DMS 273 (cell line): ENCODE measurements at regions not wholly inside any gene's neighbourhood (a gene's known extent, or its start where the extent isn't known, plus 50 kb on each side); places are given as distances from the start of the nearest gene placed in this dataset.
"Not testable (repeated sequence)": the region's sequence is repeated elsewhere in the genome, so short reads cannot be mapped to it uniquely, and the experiment has no call there.

Experiments
- DNase-seq: peaks from one replicate; lab custom pipeline; 2025; ENCODE audit not compliant: unreplicated experiment; lab: John Stamatoyannopoulos, UW

DNA sequence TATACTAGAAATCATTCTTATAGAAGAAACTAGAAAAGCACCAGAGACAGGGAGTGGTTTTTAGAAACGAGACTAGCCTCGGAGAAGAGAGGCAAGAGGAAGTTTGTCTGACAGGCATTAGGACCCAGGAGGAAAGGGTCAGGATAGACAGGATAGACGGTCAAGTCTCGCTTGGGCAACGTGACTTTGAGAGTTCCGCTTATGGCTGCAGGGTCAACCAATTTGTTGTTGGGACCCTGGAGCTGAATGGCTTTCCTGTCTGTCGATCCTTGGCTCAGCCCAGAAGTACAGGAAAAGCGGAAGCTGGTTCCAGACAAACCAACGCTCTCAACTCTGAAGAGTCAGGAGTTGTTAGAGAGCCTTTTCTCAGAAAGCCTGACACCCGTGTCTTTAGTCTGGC, 191.2 kb downstream of the FZD1 start:
- no peak for DNase-seq

DNA sequence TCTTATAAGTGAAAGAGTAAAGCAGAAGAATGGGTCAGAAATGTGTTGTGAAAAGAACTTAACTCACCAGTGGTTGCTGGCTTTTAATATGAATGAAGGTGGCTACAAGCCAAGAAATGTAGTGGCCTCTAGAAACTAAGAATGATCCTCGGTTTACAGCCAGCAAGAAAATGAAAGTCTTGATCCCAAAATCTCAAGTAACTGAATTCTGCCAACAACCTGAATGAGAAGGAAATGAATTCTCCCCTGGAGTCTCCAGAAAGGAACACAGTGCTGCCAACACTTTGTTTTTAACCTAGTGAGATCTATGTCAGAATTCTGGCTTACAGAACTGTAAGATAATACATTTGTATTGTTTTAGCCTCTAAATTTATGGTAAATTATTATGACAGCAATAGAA, 193.0 kb downstream of the FZD1 start:
- DNase-seq, result no peak

DNA sequence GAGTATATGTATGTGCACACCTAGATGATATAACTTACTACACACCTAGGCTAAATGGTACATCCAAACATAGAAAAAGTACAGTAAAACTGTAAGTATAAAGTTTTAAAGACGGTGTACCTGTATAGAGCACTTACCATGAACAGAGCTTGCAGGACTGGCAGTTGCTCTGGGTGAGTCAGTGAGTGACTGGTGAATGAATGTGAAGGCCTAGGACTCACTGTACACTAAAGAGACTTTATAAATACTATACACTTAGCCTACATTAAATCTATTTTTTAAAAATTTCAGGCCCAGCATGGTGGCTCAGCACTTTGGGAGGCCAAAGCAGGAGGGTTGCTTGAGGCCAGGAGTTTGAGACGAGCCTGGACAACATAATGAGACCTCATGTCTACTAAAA, 195.3 kb downstream of the FZD1 start:
- DNase-seq, result no peak

DNA sequence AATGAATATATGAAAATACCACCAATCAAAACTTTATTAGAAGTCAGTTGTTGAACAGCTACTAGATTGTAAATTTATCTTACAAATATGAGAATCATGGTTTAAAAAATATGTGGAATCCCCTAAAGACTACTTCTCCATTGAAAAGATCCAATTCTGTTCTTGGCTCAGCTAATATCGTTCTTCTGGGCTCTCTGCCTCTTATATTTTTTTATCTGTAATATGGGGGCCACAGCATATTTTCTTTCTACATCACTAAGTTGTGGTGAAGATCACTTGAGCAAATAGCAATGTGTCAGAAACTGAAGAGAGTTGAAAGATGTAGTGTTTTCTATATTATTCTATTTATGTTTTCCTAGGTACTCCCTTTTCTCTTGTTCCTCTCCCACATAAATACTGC, 198.1 kb downstream of the FZD1 start:
- DNase-seq, result no peak

DNA sequence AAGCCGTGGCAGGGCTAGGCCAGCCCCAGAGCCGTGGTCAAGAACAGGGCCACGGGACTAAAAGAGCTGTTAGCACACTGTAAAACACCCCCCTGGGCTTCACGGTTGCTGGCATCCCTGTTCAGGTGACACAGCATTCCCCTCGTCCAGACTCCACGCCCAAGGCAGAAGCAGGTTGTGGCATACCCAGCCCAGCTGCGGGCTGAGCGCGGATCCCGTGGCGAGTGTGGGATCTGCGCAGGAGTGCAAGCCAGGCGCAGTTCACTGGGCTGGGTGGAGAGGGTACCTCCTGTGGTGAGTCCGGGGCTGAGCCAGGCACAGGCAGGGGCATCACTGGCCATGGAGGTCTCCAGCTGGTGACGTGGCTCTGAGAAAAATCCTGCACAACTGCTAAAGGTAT, 199.1 kb downstream of the FZD1 start:
- no peak for DNase-seq

DNA sequence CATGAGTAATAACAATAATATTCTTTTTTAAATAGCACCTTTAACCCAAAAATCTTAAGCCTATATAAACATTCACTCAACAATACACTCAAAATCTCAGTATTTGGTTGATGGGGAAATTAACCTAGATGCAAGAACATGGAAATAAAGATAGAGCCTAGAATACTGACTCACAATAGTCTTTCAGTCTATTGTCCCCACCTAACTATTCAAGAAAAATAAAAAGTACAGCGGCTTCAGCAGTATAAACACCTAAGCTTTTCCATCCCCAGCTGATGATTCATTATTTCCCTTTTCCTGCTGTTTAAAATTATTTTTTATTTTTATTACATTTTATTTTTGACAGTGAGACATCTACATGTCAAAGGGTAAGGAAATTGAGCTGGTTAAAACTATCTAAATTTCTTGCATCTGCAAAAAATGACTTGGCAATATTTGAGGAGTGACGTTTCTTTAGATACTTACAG, 201.4 kb downstream of the FZD1 start:
- DNase-seq, result no peak

DNA sequence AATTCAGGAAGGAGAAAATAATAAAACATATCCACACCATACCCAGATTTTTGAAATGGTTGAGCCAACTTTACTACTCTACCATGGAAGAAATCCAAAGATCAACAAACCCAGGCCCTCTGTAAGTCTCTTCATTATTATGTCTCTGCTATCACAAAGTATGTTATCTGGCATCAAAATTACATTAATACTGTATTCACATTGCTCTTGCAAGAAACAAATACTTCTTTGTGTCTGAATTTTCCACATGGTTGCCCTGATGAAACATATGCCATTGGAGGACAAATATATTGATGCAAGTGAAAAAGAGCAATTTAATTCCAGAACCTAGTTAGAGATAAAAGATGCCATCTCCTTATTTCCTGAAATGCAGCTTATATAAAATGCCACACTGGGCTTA, 204.0 kb downstream of the FZD1 start:
- DNase-seq, result no peak

DNA sequence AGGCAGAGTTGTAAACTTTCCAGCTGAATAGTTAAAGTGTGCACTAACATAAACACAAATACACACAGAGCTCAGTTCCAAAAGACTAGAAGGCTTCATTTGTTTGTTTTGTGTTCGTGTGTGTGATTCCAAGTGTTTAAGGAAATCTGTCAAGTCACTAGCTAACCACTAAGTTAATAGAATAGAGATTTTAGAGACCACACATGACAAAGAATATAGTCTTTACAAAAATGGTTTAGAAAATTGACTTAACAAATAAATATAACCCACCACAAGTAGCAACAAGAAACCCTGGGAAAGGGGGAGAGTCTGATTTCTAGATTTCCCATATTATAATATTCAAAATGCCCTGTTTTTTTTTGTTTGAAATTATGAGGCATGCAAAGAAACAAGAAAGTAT, 209.4 kb downstream of the FZD1 start:
- DNase-seq, result no peak

DNA sequence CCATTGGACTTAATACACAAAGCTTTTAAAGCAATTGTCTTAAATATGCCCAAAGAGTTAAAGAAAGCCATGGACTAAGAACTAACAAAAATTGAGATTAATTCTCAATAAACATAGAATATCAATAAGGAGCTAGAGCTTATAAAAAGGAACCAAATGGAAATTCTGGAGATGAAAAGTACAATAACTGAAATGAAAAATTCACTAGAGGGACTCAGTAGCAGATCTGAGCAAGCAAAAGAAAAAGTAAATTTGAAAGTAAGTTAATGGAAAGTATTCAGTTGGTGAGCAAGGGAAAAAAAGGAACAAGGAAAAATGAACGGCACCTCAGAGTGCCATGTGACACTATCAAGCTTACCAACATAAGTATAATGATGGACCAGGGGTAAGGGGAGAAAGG, 209.8 kb downstream of the FZD1 start:
- no peak for DNase-seq

DNA sequence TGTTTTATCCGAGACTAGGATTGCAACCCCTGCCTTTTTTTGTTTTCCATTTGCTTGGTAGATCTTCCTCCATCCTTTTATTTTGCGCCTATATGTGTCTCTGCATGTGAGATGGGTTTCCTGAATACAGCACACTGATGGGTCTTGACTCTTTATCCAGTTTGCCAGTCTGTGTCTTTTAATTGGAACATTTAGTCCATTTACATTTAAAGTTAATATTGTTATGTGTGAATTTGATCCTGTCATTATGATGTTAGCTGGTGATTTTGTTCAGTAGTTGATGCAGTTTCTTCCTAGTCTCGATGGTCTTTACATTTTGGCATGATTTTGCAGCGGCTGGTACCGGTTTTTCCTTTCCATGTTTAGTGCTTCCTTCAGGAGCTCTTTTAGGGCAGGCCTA, 216.2 kb downstream of the FZD1 start:
- DNase-seq, result not testable (repeated sequence)

DNA sequence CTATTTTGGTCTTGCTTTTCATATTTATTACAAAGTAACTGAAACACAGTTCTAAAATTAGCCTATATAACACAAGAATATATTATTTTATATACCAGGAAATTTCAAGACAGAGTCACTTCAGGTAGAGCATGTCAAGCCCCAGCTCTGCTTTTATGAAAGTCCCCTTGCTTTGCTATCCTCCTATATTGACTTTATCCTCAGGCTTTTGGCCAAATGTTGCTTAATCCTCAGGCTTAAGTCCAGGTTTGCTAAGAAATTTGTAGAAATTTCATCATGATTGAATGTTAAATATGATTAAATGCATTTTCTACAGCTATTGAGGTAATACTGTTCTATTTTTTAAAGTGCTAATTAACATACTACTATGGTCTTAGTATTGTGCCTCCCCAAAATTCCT, 227.6 kb downstream of the FZD1 start:
- DNase-seq, result no peak

DNA sequence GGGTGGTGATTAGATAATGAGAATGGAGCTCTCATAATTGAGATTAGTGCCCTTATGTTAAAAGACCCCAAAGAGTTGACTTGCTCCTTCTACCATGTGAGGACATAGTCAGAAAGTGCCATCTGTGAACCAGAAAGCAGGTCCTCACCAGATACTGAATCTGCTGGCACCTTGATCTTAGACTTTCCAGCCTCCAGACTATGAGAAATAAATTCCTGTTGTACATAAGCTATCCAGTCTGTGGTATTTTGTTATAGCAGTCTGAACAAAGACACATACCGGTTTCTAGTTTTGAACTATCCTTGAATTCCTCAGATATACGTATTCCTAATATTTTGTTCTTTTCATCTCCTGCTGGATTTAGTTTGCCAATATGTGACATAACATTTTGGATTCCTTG, 228.1 kb downstream of the FZD1 start:
- DNase-seq, result no peak

DNA sequence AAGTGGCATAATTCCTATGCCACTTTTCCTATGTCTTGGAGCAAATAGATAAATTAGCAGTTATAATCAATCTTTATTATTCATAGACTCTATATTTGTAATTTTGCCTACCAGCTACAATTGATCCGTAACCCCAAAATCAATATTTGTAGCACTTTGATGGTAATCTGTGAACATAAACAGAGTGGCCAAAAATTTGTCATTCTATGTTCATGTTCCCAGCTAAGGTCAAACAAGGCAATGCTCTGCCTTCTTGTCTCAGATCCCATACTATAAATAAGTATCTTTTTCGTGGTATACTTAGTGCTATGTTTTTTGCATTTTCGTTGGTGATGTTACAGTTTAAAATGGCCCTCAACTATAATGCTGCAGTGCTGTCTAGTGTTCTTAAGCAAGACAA, 228.5 kb downstream of the FZD1 start:
- no peak for DNase-seq

DNA sequence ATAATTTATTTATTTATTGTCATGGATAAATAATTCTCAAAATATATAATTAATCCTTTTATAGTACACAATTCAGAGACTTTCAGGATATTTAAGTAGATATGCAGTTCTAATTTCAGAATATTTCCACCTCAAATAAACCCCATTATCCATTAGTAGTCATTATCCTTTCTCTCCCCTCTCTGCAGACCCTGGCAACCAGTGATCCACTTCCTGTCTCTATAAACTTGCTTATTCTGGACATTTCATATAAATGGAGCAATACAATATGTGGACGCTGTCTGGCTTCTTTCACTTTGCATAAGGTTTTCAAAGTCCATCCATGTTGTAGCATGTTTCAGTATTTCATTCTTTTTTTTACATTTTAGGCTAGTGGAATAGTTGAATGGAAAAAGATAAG, 230.2 kb downstream of the FZD1 start:
- DNase-seq, result no peak

DNA sequence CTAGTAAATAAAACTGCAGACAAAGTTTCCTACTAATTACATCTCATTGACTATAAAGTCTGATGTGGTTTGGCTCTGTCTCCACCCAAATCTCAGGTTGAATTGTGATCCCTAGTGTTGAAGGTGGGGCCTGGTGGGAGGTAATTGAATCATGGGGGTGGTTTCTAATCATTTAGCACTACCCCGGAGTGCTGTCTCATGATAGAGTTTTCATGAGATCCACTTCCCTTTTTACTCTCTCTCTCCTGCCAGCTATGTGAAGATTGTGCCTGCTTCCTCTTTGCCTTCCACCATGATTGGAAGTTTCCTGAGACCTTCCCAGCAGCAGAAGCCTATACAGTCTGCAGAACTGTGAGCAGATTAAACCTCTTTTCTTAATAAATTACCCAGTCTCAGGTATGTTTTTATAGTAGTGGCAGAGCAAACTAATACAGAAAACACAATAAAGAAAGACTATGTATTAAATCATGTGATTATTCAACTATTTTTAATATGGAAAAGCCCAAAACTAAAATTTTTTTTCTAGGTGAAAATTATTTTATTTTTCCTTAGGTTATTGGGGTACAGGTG, 232.1 kb downstream of the FZD1 start:
- DNase-seq, result no peak

DNA sequence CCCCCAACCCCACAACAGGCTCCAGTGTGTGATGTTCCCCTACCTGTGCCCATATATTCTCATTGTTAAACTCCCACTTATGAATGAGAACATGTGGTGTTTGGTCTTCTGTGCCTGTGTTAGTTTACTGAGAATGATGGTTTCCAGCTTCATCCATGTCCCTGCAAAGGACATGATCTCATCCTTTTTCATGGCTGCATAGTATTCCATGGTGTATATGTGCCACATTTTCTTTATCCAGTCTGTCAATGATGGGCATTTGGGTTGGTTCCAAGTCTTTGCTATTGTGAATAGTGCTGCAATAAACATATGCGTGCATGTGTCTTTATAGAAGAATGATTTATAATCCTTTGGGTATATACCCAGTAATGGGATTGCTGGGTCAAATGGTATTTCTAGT, 233.0 kb downstream of the FZD1 start:
- DNase-seq, result not testable (repeated sequence)

DNA sequence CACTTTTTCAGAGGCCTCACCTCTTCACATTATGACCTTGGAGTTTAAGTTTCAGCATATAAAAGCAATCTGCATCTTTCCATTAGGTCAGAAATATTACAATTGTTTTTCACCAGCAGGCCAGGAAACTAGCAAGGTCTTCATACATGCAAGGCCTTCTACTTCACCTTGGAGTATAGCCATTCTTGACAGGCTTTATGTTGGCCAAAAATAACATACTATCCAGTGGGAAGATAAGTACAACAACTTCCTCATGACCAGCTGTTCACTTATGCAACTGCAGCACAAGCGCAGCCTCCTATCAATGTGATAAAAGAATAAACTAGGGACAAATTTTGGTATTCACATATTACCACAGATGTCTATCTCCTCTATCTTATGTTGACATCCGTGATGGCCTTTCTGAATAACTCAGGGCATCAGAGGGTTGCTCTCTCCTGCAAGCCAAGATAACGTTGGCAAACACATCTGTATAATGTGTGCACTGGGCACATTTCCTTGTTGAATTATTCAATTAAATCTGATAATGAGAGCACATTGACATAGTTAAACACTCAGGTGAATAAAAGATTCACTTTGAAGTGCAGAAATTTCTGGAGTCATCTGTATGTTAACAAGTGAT, 239.8 kb downstream of the FZD1 start:
- peak; percentile 77 for DNase-seq

DNA sequence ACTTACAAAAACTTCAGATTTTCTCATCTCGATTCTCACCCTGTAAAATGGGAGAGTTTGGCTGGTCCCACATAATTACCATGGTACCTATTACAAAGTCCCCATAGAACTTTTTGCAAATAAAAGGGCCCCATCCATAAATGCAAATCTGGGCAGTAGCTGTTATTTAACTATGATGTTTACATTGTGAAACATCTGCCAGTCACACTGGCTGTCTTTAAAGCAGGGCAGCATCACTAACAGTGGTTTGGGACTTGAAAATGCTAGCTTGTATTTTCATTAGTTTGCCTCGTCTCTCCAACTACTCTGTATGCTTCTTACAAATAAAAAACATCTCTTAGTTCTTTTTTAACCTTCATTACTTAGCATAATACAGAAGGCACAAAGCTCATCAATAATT, 240.7 kb downstream of the FZD1 start:
- peak; percentile 46 for DNase-seq

DNA sequence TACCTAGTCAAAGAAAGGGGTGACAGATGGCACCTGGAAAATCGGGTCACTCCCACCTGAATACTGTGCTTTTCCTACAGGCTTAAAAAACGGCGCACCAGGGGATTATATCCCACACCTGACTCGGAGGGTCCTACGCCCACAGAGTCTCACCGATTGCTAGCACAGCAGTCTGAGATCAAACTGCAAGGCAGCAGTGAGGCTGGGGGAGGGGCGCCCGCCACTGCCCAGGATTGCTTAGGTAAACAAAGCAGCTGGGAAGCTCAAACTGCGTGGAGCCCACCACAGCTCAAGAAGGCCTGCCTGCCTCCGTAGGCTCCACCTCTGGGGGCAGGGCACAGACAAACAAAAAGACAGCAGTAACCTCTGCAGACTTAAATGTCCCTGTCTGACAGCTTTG, 242.7 kb downstream of the FZD1 start:
- DNase-seq, result not testable (repeated sequence)

DNA sequence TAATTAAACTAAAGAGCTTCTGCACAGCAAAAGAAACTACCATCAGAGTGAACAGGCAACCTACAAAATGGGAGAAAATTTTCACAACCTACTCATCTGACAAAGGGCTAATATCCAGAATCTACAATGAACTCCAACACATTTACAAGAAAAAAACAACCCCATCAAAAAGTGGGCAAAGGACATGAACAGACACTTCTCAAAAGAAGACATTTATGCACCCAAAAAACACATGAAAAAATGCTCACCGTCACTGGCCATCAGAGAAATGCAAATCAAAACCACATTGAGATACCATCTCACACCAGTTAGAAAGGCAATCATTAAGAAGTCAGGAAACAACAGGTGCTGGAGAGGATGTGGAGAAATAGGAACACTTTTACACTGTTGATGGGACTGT, 247.6 kb downstream of the FZD1 start:
- not testable (repeated sequence) for DNase-seq

DNA sequence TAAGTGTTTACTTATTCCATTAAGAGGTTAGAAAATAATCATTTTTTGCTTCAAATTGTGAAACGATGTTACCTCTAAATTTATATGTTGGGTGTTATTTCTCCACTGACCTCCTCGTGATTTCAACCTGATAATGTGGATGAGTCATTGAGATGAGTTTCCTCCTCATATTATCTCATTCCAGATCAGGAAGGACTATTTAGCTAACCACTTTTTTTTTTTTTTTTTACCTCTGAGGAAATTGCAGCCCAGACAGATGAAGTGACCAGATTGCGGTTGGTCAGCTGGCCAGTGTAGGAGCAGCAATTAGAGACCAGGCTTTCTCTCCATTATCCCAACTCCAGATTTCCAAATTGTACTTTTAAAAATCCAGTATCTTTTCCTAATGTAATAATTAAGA, 248.7 kb downstream of the FZD1 start:
- DNase-seq, result no peak

DNA sequence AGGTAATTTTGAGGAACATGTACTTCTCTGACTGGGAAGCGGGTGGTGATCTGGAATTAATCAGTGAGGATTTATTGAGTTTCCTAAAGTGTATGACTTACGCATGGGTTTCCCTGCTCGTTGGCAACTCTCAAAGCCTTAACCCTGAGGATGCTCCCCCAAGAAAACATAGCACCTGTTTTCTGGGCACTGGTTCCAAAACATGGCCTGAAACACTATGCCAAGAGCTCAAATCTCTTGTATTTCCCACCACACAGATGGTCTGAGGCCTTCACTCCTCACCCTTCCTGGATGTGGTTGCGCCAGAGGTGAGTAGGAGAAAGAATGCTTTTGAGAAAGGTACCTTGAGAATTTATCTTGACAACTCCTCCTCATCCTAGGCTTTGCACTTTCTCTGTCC, 250.4 kb downstream of the FZD1 start:
- DNase-seq, result peak; percentile 41

DNA sequence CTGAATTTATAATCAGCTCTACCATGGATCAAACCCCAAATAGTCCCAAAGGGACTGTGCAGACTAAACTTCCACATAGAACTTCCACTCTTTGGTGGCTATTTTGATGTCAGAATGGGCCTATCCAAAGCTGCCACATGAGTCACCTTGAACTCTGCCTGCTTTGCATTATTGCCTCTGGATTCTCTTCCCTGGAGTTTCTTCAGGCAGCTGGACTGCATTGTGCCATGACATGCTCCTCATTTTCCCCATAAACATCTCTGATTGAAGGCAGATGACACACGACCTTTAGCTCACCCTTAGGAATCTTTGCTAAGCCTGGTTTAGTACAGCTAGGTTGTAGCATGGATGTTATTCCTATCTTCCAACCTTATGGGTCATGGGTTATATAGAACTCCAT, 251.7 kb downstream of the FZD1 start:
- DNase-seq, result peak; percentile 53
